Neural cell (in vitro differentiated cells): ENCODE measurements at regions not wholly inside any gene's neighbourhood (a gene's known extent, or its start where the extent isn't known, plus 50 kb on each side); places are given as distances from the start of the nearest gene placed in this dataset.

Experiments used
- H2AFZ ChIP-seq: fragments of 200-600, 300-800 bp; sonication (generic), shearing (Covaris generic); 2 replicates; pipeline ENCODE4 v1.6.0; 2014; ENCODE audit warnings: low read depth, mild to moderate bottlenecking, antibody characterized with exemption, low read length, moderate library complexity
- H3F3A ChIP-seq: fragments of 200-600 bp; shearing (Covaris generic); 2 replicates; pipeline ENCODE4 v1.6.1; 2016; ENCODE audit warnings: mild to moderate bottlenecking, moderate library complexity, mixed read lengths, antibody characterized with exemption, low read length; ENCODE audit not compliant: insufficient read depth, poor library complexity, severe bottlenecking
- H3K27ac ChIP-seq: fragments of 200-600, 300-800 bp; sonication (generic), shearing (Covaris generic); 2 replicates; pipeline ENCODE4 v1.5.1; 2014; ENCODE audit warnings: mild to moderate bottlenecking, low read length, moderate library complexity
- H3K27me3 ChIP-seq: fragments of 300-800, 200-600 bp; sonication (generic), shearing (Covaris generic); 2 replicates; pipeline ENCODE4 v1.6.0; 2014; ENCODE audit warnings: mild to moderate bottlenecking, low read depth, low read length, moderate library complexity; ENCODE audit not compliant: insufficient read depth
- H3K36me3 ChIP-seq: fragments of 300-800, 200-600 bp; sonication (generic), shearing (Covaris generic); 2 replicates; pipeline ENCODE4 v1.5.1; 2014; ENCODE audit warnings: mild to moderate bottlenecking, antibody characterized with exemption, low read length, moderate library complexity; ENCODE audit not compliant: insufficient read depth
- H3K4me2 ChIP-seq: fragments of 300-800, 200-600 bp; sonication (generic), shearing (Covaris generic); 2 replicates; pipeline ENCODE4 v1.6.0; 2014; ENCODE audit warnings: mild to moderate bottlenecking, low read length
- H3K4me3 ChIP-seq: fragments of 300-800, 200-600 bp; sonication (generic), shearing (Covaris generic); 2 replicates; pipeline ENCODE4 v1.5.1; 2014; ENCODE audit warnings: mild to moderate bottlenecking, low read length, moderate library complexity
- H3K79me2 ChIP-seq: fragments of 200-600 bp; shearing (Covaris generic); replicated peaks from 2 replicates; pipeline ENCODE4 v1.6.0; 2014; ENCODE audit warnings: mild to moderate bottlenecking, low read length, moderate library complexity; ENCODE audit not compliant: insufficient read depth
- H3K9ac ChIP-seq: fragments of 300-800, 200-600 bp; sonication (generic), shearing (Covaris generic); 2 replicates; pipeline ENCODE4 v1.6.1; 2016; ENCODE audit warnings: mild to moderate bottlenecking, low read length, mixed read lengths
- H3K9me2 ChIP-seq: fragments of 200-600 bp; shearing (Covaris generic); 2 replicates; pipeline ENCODE4 v1.6.1; 2016; ENCODE audit warnings: mild to moderate bottlenecking, low read length, mixed read lengths; ENCODE audit not compliant: insufficient read depth
- H3K9me3 ChIP-seq: fragments of 200-600, 300-800 bp; sonication (generic), shearing (Covaris generic); 2 replicates; pipeline ENCODE4 v1.6.1; 2016; ENCODE audit warnings: mild to moderate bottlenecking, mixed run types, low read length, moderate library complexity, mixed read lengths
- H4K20me1 ChIP-seq: fragments of 200-600 bp; shearing (Covaris generic); 2 replicates; pipeline ENCODE4 v1.6.1; 2016; ENCODE audit warnings: mild to moderate bottlenecking, mixed run types; ENCODE audit not compliant: insufficient read depth
- EP300 ChIP-seq: fragments of 450-650 bp; conservative IDR thresholded peaks from 2 replicates; pipeline ENCODE4 v1.6.1; 2014; ENCODE audit warnings: antibody characterized with exemption, mild to moderate bottlenecking, moderate library complexity; ENCODE audit not compliant: poor library complexity, severe bottlenecking
- EZH2 ChIP-seq: fragments of 200-600, 300-800 bp; shearing (Covaris generic), sonication (generic); IDR thresholded peaks from 2 replicates; pipeline ENCODE4 v1.6.1; 2014; ENCODE audit warnings: antibody characterized with exemption, low read length, borderline replicate concordance, mild to moderate bottlenecking; ENCODE audit not compliant: insufficient read depth, poor library complexity, severe bottlenecking
- MXI1 ChIP-seq: fragments of 450-650 bp; conservative IDR thresholded peaks from 2 replicates; pipeline ENCODE4 v1.6.1; 2014; ENCODE audit warnings: antibody characterized with exemption, mild to moderate bottlenecking; ENCODE audit not compliant: poor library complexity, severe bottlenecking
- POLR2AphosphoS5 ChIP-seq: IDR thresholded peaks from 2 replicates; pipeline ENCODE4 v1.6.1; 2012
- RAD21 ChIP-seq: fragments of 450-650 bp; conservative IDR thresholded peaks from 2 replicates; pipeline ENCODE4 v1.6.1; 2014; ENCODE audit warnings: antibody characterized with exemption, mild to moderate bottlenecking, moderate library complexity
- REST ChIP-seq: IDR thresholded peaks from 2 replicates; pipeline ENCODE4 v1.6.1; 2012; ENCODE audit warnings: borderline replicate concordance
- SMC3 ChIP-seq: fragments of 450-650 bp; conservative IDR thresholded peaks from 2 replicates; pipeline ENCODE4 v1.6.1; 2014; ENCODE audit warnings: antibody characterized with exemption, mild to moderate bottlenecking, moderate library complexity; ENCODE audit not compliant: poor library complexity
- TAF1 ChIP-seq: IDR thresholded peaks from 2 replicates; pipeline ENCODE4 v1.6.1; 2012; ENCODE audit warnings: low read depth
- TF ChIP-seq, protein P1 (sequence below): fragments of 450-650 bp; IDR thresholded peaks from 2 replicates; pipeline ENCODE4 v1.5.1; 2014; ENCODE audit warnings: antibody characterized with exemption, mild to moderate bottlenecking, moderate library complexity; ENCODE audit not compliant: poor library complexity, severe bottlenecking

GRCh38 chr4:177967328-177967727, 525.1 kb upstream of the AGA start:
- H4K20me1 ChIP-seq, result no peaks in the 10 kb centered on the region
- H3K9ac ChIP-seq, result no peak overlapping the region
- H3K9me2 ChIP-seq, result no peaks in the 10 kb centered on the region
- H2AFZ ChIP-seq, result no peak overlapping the region
- no peaks in the 10 kb centered on the region for H3F3A ChIP-seq
- no peak overlapping the region for H3K27ac ChIP-seq
- H3K4me2 ChIP-seq, result no peak overlapping the region
- no peaks in the 10 kb centered on the region for H3K9me3 ChIP-seq
- no peaks in the 10 kb centered on the region for H3K27me3 ChIP-seq
- no peak overlapping the region for H3K4me3 ChIP-seq
- H3K79me2 ChIP-seq, result no peaks in the 10 kb centered on the region
- no peaks in the 10 kb centered on the region for H3K36me3 ChIP-seq
- TF ChIP-seq EZH2 (no peak), SMC3 (no peak), EP300 (no peak), REST (no peak), TAF1 (no peak), RAD21 (no peak), POLR2AphosphoS5 (no peak)
- TF ChIP-seq, protein P1, sequence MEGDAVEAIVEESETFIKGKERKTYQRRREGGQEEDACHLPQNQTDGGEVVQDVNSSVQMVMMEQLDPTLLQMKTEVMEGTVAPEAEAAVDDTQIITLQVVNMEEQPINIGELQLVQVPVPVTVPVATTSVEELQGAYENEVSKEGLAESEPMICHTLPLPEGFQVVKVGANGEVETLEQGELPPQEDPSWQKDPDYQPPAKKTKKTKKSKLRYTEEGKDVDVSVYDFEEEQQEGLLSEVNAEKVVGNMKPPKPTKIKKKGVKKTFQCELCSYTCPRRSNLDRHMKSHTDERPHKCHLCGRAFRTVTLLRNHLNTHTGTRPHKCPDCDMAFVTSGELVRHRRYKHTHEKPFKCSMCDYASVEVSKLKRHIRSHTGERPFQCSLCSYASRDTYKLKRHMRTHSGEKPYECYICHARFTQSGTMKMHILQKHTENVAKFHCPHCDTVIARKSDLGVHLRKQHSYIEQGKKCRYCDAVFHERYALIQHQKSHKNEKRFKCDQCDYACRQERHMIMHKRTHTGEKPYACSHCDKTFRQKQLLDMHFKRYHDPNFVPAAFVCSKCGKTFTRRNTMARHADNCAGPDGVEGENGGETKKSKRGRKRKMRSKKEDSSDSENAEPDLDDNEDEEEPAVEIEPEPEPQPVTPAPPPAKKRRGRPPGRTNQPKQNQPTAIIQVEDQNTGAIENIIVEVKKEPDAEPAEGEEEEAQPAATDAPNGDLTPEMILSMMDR, result no peak

DNA sequence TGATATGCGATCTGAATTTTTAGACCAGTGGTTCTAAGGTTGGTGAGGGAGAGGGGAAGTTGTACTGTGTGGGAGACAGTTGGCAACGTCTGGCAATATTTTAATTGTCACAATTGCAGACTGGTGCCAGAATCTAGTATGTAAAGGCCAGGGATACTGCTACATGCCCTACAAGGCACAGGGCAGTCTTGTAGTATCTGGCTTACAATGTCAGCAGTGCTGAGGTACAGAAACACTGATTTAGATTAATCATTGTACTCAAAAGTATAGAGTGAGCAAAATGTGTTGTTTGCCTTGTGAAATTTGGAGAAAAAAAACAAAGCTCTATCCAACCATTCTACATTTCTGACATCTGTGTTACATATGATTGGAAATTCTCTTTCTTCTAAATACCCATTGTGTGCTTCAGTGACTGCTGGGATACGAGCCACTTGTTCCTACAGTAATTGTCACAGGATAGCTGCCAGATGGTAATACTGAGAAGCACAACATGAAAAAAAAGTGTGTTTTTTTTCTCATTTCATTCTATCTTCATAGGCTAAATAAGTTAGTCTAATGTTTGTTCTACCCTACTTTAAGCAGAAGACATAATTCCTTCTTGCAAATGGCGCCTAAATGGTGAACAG, 526.7 kb upstream of the AGA start:
- Histone ChIP-seq H3F3A (no peaks in the 10 kb centered on the region), H4K20me1 (no peaks in the 10 kb centered on the region), H3K36me3 (no peaks in the 10 kb centered on the region), H3K9me2 (no peaks in the 10 kb centered on the region), H3K79me2 (no peaks in the 10 kb centered on the region), H3K9me3 (no peaks in the 10 kb centered on the region), H3K27ac (no peak overlapping the region), H3K4me3 (no peak overlapping the region), H3K9ac (no peak overlapping the region), H2AFZ (no peak overlapping the region), H3K4me2 (no peak overlapping the region), H3K27me3 (no peaks in the 10 kb centered on the region)
- no peak for TF ChIP-seq MXI1
- no peak for TF ChIP-seq POLR2AphosphoS5
- no peak for TF ChIP-seq EP300
- no peak for TF ChIP-seq REST
- TF ChIP-seq RAD21, result no peak
- no peak for TF ChIP-seq EZH2
- TF ChIP-seq TAF1, result no peak
- TF ChIP-seq, protein P1, result no peak
- no peak for TF ChIP-seq SMC3
